ENCODE measurements at regions not wholly inside any gene's neighbourhood (a gene's known extent, or its start where the extent isn't known, plus 50 kb on each side); places are given as distances from the start of the nearest gene placed in this dataset.

GRCh38 chr14:34009956-34010355 lies 59.1 kb upstream of the EGLN3 start:
- no peak for TF ChIP-seq CTCF (conservative IDR thresholded peaks at IDR 0.05; ENCODE audit: low read length)
- no peak for DNase-seq (ENCODE audit: low read depth)
- no peak overlapping the region for H3K4me3 ChIP-seq (ENCODE audit: low read length)

GRCh38 chr14:34007902-34008301 lies 57.0 kb upstream of the EGLN3 start:
- DNase-seq (ENCODE audit: low read depth), result no peak
- no peak for TF ChIP-seq CTCF (conservative IDR thresholded peaks at IDR 0.05; ENCODE audit: low read length)

GRCh38 chr14:34005901-34006300 lies 55.0 kb upstream of the EGLN3 start:
- DNase-seq (ENCODE audit: low read depth), result no peak
- H3K4me3 ChIP-seq (ENCODE audit: low read length), result no peak overlapping the region
- no peak for TF ChIP-seq CTCF (conservative IDR thresholded peaks at IDR 0.05; ENCODE audit: low read length)

More at GRCh38 chr14:34007902-34008301, 57.0 kb upstream of the EGLN3 start:
- no peak overlapping the region for H3K4me3 ChIP-seq (ENCODE audit: low read length)

- no peak for DNase-seq (ENCODE audit: low read depth)
- no peak overlapping the region for H3K4me3 ChIP-seq (ENCODE audit: low read length)
- no peak for TF ChIP-seq CTCF (conservative IDR thresholded peaks at IDR 0.05; ENCODE audit: low read length)
These were observed 54.0 kb upstream of the EGLN3 start for GRCh38 chr14:34004881-34005280.

- no peak for DNase-seq (ENCODE audit: low read depth)
- no peak overlapping the region for H3K4me3 ChIP-seq (ENCODE audit: low read length)
- no peak for TF ChIP-seq CTCF (conservative IDR thresholded peaks at IDR 0.05; ENCODE audit: low read length)
These were observed 52.8 kb upstream of the EGLN3 start for GRCh38 chr14:34003691-34004090.

- no peak overlapping the region for H3K4me3 ChIP-seq (ENCODE audit: low read length)
These were observed 52.3 kb upstream of the EGLN3 start for GRCh38 chr14:34003082-34003668.

More at GRCh38 chr14:34003082-34003668, 52.3 kb upstream of the EGLN3 start:
- DNase-seq (ENCODE audit: low read depth), result no peak
- no peak for TF ChIP-seq CTCF (conservative IDR thresholded peaks at IDR 0.05; ENCODE audit: low read length)
